Myocyte (in vitro differentiated cells): ENCODE measurements at regions not wholly inside any gene's neighbourhood (a gene's known extent, or its start where the extent isn't known, plus 50 kb on each side); places are given as distances from the start of the nearest gene placed in this dataset.

ENCODE experiments used
- DNase-seq: peaks from one replicate; pipeline ENCODE4 v3.0.0-alpha.2; 2012; ENCODE audit warnings: low read depth

DNA sequence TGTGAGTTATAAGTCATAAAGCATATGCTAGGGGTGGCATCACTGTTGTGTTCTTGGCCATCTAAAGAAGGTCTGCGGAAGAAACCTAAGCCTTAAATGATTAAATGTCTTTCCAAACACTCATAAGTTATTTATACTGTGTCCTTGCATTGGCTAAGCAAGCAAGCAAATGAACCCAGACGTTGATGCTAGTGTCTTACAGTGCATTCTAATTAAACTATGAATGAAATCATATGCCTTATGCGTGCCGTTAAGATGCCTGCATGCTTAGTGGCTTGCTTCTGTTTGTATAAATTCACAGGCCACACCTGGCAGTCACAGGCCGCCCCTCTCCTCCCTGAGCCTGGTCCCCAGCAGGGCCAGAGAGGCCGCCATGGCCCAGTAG lies 49.9 kb downstream of the RIN2 start:
- no peak for DNase-seq

GRCh38 chr20:19808498-19808897 lies 50.4 kb downstream of the RIN2 start:
- DNase-seq, result no peak

GRCh38 chr20:19809505-19809904 lies 51.4 kb downstream of the RIN2 start:
- DNase-seq, result no peak

GRCh38 chr20:19811231-19811630 lies 53.2 kb downstream of the RIN2 start:
- no peak for DNase-seq

DNA sequence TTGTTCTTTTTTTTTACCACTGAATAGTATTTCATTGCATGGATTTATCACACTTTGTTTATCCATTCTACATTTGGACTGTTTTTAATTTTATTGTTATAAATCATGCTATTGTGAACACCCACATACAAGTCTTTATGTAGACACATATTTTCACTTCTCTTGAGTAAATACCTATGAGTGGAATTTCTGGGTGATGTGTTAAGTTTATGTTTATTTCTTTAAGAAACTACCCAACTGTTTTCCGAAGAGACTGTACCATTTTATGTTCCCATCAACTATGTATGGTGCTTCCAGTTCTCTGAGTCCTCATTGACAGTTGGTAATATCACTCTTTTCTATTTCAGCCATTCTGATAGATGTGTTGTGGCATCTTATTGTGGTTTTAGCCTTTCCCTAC lies 54.0 kb downstream of the RIN2 start:
- no peak for DNase-seq

DNA sequence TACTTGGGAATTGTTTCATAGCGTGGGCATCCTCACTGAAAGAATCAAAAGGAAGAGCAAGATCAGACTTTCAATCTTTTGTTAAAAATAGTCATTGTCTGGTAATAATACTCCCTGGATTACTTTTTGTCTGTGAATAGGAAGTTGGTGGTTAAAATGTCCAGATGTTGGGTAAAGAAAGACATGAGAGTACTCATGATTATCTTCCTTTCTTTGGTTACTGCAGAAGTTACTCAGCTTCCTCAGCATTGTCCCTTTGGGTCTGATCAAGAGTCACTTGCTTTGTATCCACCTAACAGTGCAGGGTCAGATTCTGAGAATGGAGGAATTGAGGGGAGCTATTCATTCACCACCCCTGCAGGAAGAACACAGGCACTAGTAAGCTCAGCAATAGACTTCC lies 54.6 kb downstream of the RIN2 start:
- peak; percentile 14 for DNase-seq

DNA sequence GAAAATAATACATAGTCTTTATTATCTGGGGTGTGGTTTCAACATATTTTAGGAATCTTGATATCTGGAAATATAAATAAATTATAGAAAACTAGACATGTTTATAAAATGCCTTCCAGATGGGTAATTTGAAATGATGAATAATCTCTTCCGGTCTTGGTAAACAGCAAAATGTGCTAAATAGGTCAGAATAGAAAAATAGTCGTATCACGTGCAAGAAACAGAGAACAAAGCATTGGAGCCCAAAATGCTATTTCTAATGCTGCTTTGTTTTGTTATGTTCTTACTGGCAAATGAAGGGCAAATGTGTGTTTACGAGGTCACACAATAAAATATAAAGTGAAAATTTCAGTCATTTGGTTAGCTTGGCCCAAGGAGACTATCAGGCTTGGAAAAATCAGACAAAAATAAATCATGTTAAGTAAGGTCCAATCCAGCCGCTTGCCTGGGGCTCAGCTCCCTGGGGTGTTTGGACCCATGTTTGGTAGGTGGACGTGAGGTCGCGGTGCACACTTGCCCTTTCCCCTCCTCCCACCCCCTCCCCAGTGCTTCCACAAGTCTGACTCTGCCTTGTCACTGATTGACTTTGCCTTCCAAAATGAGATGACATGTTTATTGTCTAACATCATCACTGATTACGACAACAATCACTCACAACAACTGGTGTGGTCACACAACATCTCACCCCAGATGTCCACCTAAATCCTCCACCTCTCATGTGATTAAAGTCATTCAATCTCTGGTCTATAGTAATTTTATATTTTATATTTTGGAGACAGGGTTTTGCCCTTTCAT lies 56.0 kb downstream of the RIN2 start:
- peak; percentile 33 for DNase-seq

GRCh38 chr20:19815553-19815991 lies 57.5 kb downstream of the RIN2 start:
- DNase-seq, result peak; percentile 96

GRCh38 chr20:19816386-19816785 lies 58.3 kb downstream of the RIN2 start:
- DNase-seq, result no peak

GRCh38 chr20:19817017-19817416 lies 59.0 kb downstream of the RIN2 start:
- peak; percentile 16 for DNase-seq

- DNase-seq, result no peak
Observed at GRCh38 chr20:19819149-19819548, 61.1 kb downstream of the RIN2 start.

GRCh38 chr20:19820555-19821211 lies 62.6 kb downstream of the RIN2 start:
- DNase-seq, result no peak

- no peak for DNase-seq
Observed at GRCh38 chr20:19821606-19822005, 63.5 kb downstream of the RIN2 start.

GRCh38 chr20:19823216-19823615 lies 65.2 kb downstream of the RIN2 start:
- peak; percentile 67 for DNase-seq

GRCh38 chr20:19823971-19824370 lies 65.9 kb downstream of the RIN2 start:
- no peak for DNase-seq

DNA sequence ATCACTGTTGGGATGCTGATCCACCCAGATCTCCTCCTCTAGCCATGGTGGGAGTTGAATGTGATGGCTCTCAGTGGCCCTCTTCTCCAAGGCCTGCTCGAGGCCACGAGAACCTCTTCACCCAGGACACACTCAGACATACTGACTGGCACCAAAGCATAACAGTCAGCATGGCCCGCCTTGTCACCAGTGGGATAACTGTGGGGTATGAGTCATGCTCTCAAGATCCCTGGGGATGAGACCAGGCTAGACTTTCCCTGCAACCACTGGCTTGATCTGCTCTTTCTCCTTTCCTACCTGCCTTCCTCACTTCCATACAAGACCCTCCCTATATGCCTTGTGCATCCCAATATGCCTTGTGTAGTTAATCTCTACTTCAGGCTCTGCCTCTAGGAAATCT lies 66.8 kb downstream of the RIN2 start:
- DNase-seq, result peak; percentile 60

DNA sequence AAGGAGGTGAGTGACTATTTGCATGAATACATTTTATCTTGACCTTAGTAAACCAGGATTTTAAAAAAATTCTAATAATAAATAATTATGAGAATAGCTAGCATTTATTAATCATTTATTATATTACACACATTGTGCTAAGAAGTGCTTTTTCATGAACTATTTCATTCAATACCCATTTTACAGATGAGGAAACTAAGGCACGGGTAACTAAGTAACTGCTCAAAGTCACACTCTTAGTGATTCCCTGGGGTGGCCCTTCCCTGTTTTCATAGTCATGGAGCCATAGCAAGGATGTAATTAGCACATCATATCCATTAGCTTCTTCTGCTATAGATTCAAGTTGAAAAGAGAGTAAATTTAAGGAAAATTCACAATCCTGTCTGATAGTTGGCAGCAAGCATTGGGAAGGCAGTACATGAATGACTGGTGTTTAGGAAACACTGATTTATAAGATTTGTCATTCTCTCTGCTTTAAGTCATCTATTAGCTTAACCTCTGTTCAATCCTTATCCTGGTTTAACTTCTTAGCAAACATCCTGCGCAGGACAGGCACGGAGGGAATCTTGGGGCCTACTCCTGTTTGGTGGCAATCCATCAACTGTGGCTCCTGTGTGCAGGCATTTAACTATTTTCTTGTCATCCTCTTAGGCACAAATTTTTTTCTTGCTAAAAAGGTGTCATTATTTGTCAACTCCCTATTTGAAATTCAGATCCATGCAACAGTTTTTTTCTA lies 68.3 kb downstream of the RIN2 start:
- DNase-seq, result no peak

DNA sequence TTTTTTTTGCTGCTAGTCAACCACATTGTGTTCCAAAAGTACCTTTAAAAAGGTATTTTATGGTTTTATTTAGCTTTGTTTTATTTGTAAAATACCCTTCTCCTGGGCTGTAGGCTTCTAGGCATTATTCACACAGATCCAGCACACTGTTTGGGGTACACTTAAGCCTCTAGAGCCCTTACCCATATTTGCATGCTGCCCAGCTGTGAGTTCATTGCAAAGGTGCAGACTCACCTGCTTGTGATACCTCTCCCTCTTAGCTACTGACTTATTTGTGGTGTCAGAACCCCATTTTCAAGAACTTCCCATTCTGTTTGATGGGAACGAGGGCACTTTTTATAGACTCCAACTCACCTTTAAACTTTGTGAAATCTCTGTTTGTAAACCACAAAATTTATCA lies 69.8 kb downstream of the RIN2 start:
- DNase-seq, result no peak

- DNase-seq, result peak; percentile 95
Observed at GRCh38 chr20:19828232-19828631, 70.2 kb downstream of the RIN2 start.

DNA sequence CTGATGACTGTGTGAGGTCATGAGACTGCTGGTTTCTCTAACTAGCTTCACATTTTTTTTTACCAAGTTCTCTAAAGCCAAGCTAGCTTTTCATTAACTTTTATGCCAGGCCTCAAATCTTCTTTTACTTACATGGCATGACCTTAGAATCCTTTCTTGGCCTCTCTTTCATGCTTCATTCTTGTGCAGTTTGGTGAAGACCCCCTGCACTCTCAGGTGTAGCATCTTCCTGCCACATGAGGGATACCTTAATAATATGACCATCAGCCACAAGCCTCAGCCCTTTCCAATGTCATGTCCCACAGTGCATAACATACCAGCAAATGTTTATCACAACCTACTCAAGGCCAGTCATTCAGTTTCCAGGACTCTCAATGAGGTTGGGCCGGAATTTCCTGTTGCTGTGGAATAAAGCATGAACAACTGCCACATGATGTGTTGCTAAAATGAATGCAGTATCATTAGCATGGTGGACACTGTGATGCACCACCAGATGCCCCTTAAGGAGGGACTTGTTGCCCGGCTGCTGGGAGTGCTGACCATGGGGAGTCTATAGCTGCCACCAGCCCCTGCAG lies 72.2 kb downstream of the RIN2 start:
- DNase-seq, result peak; percentile 53

DNA sequence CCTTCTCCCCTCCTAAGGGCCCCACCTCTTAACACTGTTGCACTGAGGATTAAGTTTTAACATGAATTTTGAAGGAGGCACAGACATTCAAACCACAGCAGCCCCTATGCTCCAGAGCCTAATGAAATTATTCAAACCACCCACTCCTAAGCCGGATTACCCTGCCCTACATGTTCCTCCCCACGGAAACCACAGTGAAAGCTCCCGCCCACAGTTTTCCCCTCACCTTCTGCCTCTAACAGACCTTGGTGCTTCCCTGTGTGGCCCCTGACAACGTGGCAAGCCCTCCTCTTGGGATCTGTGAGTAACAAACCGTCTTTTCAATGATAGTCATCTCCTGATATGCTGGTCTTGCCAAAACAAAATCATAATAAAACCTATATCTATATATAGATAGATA lies 74.8 kb downstream of the RIN2 start:
- peak; percentile 15 for DNase-seq

- DNase-seq, result no peak
Observed at GRCh38 chr20:19833395-19833794, 75.3 kb downstream of the RIN2 start.
